BJ (cell line): ENCODE measurements at regions not wholly inside any gene's neighbourhood (a gene's known extent, or its start where the extent isn't known, plus 50 kb on each side); places are given as distances from the start of the nearest gene placed in this dataset.

Source experiments
- CTCF ChIA-PET: fragments of 350-600 bp; formaldehyde crosslinking; extraction: SDS; loops from one replicate; lab custom pipeline; 2021; ENCODE audit warnings: antibody characterized with exemption, inconsistent platforms; lab: Yijun Ruan, JAX
- POLR2A ChIA-PET: fragments of 300-600 bp; sonication (Branson Sonifier 250); formaldehyde crosslinking; extraction: SDS; loops from one replicate; lab custom pipeline; 2021; ENCODE audit warnings: antibody characterized with exemption; lab: Charles Lee
- DNase-seq: peaks from one replicate; pipeline ENCODE4 v3.0.0-alpha.2; 2011; ENCODE audit warnings: low read depth
- H3K27me3 ChIP-seq: 2 replicates; pipeline ENCODE4 v1.6.0; 2011; ENCODE audit warnings: low read length; ENCODE audit not compliant: control insufficient read depth, insufficient read depth
- H3K36me3 ChIP-seq: 2 replicates; pipeline ENCODE4 v1.5.1; 2011; ENCODE audit warnings: low read length; ENCODE audit not compliant: control insufficient read depth, insufficient read depth
- H3K4me3 ChIP-seq: 2 replicates; pipeline ENCODE4 v1.5.1; 2011; ENCODE audit warnings: low read depth, mild to moderate bottlenecking, control low read depth, low read length
- TF ChIP-seq, protein P1 (sequence below): IDR thresholded peaks from 2 replicates; pipeline ENCODE4 v1.5.1; 2011; ENCODE audit warnings: low read depth, mild to moderate bottlenecking, control low read depth, inconsistent platforms, low read length, moderate library complexity; ENCODE audit not compliant: insufficient read depth

DNA sequence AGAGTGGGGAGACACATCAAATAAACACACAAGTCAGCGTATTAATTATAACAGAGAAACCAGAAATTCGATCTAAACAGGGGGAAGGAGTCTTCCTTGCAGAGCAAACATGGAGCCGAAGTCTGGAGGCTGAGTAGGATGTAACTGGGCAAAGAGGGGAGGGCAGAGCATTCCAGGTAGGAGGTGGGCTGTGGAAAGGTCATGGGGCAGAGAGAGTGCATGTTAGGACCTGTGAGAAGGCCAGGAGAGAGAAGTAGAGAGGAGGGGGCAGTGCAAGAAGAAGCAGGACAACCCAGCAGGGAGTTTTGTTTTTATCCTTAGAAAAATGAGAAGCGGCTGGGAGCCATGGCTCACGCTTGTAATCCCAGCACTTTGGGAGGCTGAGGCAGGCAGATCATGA, 130.8 kb upstream of the GPR26 start:
- H3K4me3 ChIP-seq = no peak overlapping the region
- no peaks in the 10 kb centered on the region for H3K27me3 ChIP-seq
- CTCF ChIA-PET = no interaction called here
- POLR2A ChIA-PET = no interaction called here
- DNase-seq = no peak
- no peaks in the 10 kb centered on the region for H3K36me3 ChIP-seq
- TF ChIP-seq, protein P1, sequence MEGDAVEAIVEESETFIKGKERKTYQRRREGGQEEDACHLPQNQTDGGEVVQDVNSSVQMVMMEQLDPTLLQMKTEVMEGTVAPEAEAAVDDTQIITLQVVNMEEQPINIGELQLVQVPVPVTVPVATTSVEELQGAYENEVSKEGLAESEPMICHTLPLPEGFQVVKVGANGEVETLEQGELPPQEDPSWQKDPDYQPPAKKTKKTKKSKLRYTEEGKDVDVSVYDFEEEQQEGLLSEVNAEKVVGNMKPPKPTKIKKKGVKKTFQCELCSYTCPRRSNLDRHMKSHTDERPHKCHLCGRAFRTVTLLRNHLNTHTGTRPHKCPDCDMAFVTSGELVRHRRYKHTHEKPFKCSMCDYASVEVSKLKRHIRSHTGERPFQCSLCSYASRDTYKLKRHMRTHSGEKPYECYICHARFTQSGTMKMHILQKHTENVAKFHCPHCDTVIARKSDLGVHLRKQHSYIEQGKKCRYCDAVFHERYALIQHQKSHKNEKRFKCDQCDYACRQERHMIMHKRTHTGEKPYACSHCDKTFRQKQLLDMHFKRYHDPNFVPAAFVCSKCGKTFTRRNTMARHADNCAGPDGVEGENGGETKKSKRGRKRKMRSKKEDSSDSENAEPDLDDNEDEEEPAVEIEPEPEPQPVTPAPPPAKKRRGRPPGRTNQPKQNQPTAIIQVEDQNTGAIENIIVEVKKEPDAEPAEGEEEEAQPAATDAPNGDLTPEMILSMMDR = no peak

DNA sequence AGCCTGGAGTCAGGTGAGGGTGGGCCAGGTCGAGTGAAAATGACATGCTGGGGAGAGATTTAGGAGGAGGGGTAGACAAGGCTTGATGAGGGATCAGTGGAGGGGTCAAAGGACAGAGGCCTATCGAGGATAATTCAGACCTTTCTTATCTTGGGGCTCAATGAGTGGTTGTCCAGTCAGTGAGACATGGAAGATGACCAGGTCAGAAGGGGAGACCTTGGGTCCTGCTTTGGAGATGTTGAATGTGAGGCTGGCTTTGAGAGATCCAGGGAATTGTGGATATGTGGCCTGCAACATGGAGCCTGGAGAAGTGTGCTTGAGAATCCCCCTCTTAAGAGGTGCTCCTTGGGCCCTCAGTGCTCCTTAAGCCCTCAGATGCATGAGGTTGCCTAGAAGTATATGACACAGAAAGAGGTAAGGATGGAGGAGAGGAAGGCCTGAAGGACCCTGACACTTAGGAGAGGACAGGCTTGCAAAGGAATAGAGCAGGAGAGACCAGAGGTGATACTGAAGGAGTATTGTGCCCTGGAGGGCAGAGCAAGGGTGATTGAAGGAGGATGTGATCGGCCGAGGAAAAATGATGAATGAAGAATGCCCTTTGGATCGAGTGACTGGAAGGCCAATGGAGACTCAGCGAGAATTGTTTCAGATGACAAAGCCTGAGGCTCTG, 129.8 kb upstream of the GPR26 start:
- POLR2A ChIA-PET = no interaction called here
- CTCF ChIA-PET = no interaction called here
- H3K36me3 ChIP-seq = no peaks in the 10 kb centered on the region
- DNase-seq = no peak
- TF ChIP-seq, protein P1 = no peak
- no peaks in the 10 kb centered on the region for H3K27me3 ChIP-seq
- H3K4me3 ChIP-seq = no peak overlapping the region

DNA sequence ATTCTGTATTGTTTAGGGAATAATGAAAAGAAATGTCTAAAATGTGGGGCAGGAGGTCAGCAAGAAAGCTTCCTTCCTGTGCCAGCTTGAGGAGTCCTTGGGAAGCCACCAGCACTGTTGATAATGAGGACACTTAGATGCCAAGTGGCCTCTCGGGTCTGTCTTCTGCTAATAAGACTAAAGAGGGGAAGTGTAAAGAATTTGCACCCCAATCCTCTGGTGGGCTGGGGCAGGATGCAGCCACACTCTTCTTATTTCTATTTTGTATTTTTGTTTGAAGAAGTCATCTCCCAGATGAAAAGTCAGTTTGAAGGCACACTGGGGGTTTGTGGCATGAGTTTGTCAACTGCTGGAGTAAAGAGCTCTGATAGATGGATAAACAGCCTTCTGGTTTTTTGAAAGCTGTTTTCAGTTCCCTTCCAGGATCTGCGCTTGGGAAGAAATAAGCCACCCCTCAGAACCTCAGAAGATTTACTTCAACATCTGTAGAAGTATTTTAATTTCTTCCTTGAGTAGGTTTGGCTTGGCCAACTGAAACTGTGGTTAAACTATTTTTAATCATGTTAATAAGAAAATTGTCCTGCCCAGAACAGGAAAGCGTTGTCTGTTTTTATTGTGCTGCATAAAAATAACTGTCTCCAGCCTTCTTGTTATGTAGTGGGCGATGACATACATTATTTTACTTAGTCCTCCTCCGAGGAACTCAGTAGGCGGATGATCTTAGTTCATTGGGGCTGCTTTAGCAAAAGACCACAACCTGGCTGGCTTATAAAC, 128.8 kb upstream of the GPR26 start:
- TF ChIP-seq, protein P1 = no peak
- no peaks in the 10 kb centered on the region for H3K36me3 ChIP-seq
- H3K4me3 ChIP-seq = no peak overlapping the region
- H3K27me3 ChIP-seq = no peaks in the 10 kb centered on the region
- no peak for DNase-seq
- ChIA-PET CTCF (no interaction called here), POLR2A (no interaction called here)

DNA sequence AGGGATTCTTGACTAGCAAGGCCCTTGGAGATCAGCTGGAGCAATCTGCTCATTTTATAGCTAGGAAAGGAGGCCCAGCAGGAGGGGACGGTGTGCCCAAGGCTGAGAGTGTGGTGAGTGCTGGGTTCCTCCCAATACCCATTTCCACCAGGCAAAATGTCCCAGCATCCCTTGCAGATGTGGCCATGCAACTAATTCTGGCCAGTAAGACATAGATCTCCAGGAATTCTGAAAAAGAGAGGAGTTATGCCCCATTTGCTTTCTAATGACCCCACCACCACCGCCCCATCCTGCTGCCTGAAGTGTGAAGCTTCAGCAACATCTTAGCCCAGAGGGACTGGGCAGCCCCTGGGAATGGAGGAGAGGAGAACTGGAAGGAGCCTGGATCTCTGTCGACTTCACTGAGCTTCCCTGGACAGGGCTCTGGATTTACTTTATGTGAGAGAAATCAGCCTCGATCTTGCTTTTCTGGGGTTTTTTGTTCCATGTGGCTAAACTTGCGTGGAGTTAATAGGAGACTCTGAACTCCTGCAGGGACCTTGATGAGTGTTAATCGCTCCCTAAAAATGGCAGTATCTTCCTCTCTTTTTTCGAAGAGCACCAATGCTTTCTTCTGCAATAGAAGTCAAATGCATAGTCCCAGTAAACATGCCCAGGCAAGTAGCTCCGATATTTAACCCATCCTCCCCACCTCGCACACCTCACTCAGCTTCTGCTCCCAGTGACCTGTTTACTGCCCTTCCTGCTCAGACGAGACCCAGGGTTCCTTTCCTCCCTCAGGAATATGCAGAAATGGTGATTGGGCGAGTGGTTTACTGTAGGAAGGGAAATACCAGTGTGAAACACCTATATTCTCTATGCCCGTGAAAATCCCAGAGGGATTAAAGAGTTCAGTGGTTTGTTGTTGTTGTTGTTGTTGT, 127.5 kb upstream of the GPR26 start:
- H3K4me3 ChIP-seq = no peak overlapping the region
- ChIA-PET POLR2A (no interaction called here), CTCF (no interaction called here)
- no peaks in the 10 kb centered on the region for H3K27me3 ChIP-seq
- no peak for DNase-seq
- no peaks in the 10 kb centered on the region for H3K36me3 ChIP-seq
- TF ChIP-seq, protein P1 = no peak

DNA sequence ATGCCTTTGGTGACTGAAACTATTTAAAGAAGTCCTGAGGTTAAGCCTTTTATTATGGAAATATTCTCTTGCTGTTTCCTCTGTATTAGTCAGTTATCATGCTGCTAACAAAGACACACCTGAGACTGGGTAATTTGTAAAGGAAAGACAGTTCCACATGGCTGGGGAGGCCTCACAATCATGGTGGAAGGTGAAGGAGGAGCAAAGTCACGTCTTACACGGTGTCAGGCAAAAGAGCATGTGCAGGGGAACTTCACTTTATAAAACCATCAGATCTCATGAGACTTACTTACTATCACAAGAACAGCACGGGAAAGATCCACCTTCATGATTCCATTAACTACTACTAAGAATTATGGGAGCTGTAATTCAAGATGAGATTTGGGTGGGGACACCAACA, 121.2 kb upstream of the GPR26 start:
- TF ChIP-seq, protein P1 = no peak
- DNase-seq = no peak
- CTCF ChIA-PET = interaction anchor here (0.6 kb wide), 1 partner anchor 261 kb away, joined by 3 read pairs; no protein-coding TSS in a partner anchor
- Histone ChIP-seq H3K27me3 (no peaks in the 10 kb centered on the region), H3K4me3 (no peak overlapping the region), H3K36me3 (no peaks in the 10 kb centered on the region)
- POLR2A ChIA-PET = no interaction called here
